ENCODE measurements at regions not wholly inside any gene's neighbourhood (a gene's known extent, or its start where the extent isn't known, plus 50 kb on each side); places are given as distances from the start of the nearest gene placed in this dataset.

- no peak for DNase-seq
Observed at GRCh38 chr15:91769476-91769875, 84.0 kb upstream of the SLCO3A1 start.

- no peak for DNase-seq
Observed at GRCh38 chr15:91769894-91770293, 83.6 kb upstream of the SLCO3A1 start.

DNA sequence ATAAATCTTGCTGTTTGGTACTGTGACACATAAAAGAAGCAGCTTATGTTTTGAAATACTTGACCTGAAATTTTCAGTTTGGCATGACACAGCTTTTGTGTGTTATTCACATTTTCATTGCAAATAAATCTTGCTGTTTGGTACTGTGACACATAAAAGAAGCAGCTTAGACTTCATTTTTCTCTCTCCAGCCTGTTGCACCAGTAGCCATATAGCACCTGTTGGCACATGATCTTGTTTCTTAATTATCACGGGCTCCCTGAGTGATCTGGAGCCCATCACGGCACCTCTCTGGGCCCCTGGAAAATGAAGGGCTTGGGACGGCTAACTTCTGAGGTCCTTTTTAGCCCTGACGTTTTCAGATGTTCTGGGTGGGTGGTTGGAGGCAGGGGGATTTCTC lies 77.4 kb upstream of the SLCO3A1 start:
- no peak for DNase-seq

DNA sequence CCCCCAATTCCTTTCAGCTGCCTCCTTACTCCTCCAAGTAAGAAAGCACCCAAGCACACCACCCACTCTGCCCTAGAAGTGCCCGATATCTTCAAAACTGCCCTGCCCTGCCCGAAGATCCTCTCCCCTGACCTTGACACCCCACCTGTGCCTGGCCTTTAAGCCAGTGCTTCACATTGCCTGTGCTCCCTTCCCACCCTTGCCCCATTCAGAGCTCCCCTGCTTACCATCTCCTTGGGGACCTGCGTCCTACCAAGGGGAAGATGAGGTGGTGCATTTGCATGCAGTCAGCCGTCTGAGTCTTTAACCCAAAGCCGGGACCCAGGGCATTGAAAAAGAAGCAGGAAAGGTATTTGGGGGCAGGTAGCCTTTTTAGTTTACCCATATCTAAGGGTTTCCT lies 73.5 kb upstream of the SLCO3A1 start:
- no peak for DNase-seq

DNA sequence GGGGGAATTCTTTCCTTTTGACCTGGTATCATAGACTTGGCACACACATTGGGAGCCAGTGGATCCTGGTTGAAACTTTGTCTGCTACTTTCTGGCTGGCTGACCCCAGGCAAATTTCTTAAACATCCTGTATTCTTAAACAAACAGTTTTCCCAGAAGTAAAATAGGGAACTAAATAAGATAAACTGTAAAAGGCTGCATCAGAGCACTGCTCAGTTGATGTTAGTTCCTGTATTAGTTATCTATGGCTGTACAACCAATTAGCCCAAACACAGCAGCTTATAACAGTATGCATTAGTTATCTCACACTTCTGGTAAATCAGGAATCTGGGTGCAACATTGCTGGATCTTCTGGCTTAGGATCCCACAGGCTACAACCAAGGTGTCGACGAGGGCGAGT lies 73.1 kb upstream of the SLCO3A1 start:
- no peak for DNase-seq

DNA sequence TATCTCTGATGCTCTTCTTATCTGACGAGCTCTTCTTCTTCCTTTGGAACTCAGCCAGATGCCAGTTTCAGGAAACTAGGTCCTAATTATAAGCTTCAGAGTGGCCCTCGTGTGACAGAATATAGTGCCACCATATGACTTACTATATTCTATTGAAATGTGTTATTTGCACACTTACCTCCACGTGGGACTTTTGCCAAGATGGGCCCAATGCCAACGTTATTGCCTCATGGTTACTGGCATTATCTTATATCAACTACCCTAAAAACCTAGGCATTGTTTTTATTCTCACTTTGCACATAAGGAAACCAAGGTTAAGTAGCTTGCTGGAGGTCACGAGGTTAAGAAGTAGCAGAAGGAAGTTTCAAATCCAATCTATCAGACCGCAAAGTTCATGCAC lies 71.3 kb upstream of the SLCO3A1 start:
- DNase-seq = no peak

DNA sequence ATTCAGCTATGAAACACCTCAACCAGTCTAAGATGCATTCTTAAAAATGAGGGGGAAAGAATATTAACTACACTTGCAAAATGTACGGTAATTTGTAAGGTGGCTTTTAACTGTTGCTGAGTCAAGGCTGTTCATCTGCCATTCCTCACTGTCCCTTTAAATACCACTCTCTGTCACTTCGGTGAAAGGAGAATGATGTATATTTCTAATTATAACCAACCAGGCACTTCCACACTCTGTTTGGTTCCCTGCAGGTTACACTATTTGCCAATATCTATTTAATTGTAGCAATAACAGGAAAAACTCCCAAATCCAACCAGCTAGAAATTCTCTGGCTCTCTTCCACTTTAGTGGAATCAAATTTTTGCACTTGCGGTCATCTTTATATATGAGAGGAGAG lies 70.5 kb upstream of the SLCO3A1 start:
- no peak for DNase-seq

GRCh38 chr15:91783451-91783850 lies 70.1 kb upstream of the SLCO3A1 start:
- DNase-seq = no peak

DNA sequence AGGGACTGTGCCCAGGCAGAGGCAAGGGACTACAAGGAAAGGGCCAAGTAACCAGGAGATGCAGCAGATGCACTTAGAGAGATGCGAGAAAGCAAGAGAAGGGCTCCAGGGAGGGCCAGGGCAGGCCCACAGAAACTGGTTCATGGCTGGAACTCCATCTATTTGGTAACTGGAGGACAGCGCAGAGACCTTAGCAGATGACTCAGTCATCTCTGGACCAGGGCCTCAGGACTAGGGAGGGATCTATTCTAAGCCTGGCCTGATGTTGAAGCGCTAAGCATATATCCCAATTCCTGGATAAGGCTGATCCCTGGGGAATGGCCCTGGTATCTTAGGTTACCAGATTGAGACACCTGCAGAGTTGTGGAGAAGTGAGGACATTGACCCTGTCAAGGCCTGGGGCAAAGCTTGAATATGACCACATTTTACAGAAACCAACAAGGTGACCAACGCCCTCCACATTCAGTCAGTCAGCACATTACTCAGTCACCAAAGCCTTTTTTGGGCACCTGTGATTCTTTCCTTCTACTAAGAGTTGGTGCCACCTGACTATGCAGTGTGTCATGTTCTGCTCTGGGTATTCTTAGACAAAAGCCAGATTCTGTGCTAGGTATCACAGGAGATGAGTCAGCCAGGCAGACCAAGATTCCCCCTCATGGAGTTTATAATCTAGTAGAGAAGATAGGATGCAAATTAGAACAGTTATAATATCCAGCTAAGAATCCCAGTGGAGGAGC lies 68.4 kb upstream of the SLCO3A1 start:
- DNase-seq = no peak

- DNase-seq = no peak
Observed at GRCh38 chr15:91787198-91787597, 66.3 kb upstream of the SLCO3A1 start.

DNA sequence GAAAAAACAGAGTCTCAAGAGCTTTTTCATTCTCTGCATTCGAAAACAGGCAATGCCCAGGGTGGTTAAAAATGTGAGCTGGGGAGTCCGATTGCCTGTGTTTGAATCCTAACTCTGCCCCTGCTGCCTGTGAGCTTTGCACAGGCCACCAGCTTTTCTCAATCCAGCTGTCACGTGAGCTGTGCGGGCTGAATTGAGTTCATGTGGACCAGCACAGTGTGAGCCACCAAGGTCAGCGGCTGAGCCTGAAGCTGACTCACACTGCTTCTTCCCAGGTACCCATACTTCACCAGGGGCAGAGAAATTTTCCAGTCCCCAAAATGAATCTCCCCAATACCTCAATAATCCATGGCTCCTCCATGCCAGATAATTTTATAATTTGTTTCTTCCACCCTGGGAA lies 64.4 kb upstream of the SLCO3A1 start:
- DNase-seq = no peak

DNA sequence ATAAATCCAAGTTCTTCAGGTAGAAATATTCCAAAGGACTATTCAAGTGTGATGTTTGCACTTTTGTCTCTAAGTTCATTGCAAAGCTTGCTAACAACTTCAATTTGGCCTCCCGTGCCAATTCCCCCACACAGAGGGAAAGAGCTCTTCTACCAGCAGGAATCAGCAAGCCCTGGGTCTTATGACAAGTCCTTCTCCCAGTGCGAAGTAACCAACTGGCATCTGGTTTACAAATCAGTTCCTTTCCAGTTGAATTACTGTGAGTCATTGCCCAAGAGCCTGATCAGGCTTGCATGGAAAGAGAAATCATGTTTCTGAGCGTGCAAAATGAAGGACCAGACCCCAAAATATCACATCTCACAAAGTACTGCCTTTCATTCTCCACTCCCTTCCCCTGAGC lies 62.7 kb upstream of the SLCO3A1 start:
- DNase-seq = no peak

DNA sequence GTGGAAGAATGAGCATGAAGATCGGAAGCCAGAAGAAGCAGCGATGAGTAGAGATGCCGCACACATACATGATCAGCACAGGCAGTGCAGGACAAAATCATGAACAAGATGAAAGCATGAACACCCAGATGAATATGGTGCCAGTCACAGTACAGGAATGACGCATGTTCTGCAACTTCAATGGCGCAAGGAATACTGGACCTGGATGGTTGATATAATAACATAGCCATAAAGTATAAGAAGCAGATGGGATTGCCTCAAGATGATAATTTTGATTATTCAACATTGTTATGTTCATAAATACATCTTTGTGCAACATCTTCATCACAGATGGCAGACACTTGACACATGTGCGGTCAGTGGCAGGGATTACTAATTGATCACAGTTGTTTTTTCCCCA lies 59.7 kb upstream of the SLCO3A1 start:
- DNase-seq = no peak

- no peak for DNase-seq
Observed at GRCh38 chr15:91795235-91795634, 58.3 kb upstream of the SLCO3A1 start.

- DNase-seq = peak; percentile 23
Observed at GRCh38 chr15:91801836-91802534, 51.5 kb upstream of the SLCO3A1 start.

DNA sequence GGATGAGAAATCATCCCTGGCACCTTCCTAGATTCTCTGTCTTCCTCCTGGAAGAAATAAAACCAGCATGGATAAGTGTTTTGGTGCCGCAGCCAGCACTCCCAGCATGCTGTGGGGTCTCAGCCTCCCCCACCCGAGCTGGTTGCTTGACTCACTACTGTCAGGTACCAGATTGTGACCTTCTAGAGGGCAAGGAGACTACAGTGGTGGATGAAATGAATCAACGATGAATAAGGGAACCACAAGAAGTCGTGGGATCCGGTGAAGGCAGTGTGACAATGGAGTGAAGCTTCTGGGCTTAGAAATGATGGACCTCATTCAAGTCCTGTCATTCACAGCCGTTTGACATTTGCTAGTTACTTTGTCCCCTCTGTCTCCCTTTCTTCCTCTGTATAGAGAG lies 50.2 kb upstream of the SLCO3A1 start:
- no peak for DNase-seq

All from DMS79 treated with DMSO at 0.1 percent for 48 hours (cell line).